ENCODE measurements at regions not wholly inside any gene's neighbourhood (a gene's known extent, or its start where the extent isn't known, plus 50 kb on each side); places are given as distances from the start of the nearest gene placed in this dataset.

DNA sequence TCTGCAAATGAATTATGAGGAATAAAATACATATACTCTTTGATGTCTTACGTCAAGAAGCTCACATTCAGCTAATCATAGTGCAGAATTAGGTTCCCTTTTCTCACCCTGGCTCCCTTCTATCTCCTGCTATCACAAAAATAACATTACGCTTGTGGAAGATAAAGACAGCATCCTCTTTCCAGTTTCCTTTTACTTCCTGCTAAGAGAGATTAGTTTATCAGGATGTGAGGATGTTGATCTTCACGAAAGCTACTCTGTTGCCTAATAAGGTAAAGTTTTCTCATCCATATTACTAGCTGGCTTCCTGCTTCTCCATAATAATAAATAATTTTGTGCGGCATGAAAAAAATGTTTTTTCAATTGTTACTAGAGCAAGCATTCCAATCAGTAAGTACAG lies 217.7 kb upstream of the DCN start:
- H3K4me1 ChIP-seq = no peaks in the 10 kb centered on the region
- no peaks in the 10 kb centered on the region for H3K36me3 ChIP-seq
- no peak overlapping the region for H3K27ac ChIP-seq
- DNase-seq = no peak
- intact Hi-C loops (cut with DNase I) = no loop called here
- no peak overlapping the region for H3K4me3 ChIP-seq
- H3K27me3 ChIP-seq (ENCODE audit: low read depth) = no peaks in the 10 kb centered on the region
- H3K9me3 ChIP-seq = no peaks in the 10 kb centered on the region
- TF ChIP-seq, protein P1, sequence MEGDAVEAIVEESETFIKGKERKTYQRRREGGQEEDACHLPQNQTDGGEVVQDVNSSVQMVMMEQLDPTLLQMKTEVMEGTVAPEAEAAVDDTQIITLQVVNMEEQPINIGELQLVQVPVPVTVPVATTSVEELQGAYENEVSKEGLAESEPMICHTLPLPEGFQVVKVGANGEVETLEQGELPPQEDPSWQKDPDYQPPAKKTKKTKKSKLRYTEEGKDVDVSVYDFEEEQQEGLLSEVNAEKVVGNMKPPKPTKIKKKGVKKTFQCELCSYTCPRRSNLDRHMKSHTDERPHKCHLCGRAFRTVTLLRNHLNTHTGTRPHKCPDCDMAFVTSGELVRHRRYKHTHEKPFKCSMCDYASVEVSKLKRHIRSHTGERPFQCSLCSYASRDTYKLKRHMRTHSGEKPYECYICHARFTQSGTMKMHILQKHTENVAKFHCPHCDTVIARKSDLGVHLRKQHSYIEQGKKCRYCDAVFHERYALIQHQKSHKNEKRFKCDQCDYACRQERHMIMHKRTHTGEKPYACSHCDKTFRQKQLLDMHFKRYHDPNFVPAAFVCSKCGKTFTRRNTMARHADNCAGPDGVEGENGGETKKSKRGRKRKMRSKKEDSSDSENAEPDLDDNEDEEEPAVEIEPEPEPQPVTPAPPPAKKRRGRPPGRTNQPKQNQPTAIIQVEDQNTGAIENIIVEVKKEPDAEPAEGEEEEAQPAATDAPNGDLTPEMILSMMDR (IDR thresholded peaks at IDR 0.05) = no peak
- ATAC-seq = no peak

DNA sequence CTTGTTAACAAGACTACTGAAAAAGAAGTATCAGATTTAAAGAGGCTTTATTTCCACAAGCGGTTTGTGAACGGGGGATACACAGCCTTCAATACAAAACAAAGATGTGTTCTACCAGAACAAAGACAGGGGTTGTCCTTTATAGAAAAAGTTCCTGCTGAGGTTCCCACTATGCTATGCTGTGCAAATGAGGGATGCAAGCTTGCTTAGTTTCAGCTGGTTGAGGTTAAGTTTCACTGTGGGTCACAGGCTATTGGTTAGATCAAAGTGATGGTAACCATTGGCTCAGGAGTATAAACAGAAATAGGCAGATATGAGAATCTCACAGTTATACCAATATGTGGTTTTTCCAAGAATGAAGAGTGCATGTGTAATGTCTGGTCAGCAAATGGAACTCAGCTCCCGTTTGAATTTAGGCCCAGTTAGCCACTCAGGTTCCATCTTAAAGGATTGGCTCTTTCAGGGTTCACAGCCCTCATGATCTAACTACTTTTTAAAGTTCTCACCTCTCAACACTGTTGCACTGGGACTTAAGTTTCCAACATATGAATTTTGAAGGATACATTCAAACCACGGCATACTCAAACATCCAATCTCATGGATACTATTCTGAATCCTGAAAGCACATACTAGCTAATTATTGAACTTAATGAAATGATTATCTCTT lies 215.4 kb upstream of the DCN start:
- H3K4me1 ChIP-seq = no peaks in the 10 kb centered on the region
- H3K27ac ChIP-seq = no peak overlapping the region
- DNase-seq = no peak
- no peaks in the 10 kb centered on the region for H3K27me3 ChIP-seq (ENCODE audit: low read depth)
- H3K4me3 ChIP-seq = no peak overlapping the region
- TF ChIP-seq, protein P1 (IDR thresholded peaks at IDR 0.05) = no peak
- no peaks in the 10 kb centered on the region for H3K9me3 ChIP-seq
- no peaks in the 10 kb centered on the region for H3K36me3 ChIP-seq
- intact Hi-C loops (cut with DNase I) = no loop called here
- no peak for ATAC-seq

DNA sequence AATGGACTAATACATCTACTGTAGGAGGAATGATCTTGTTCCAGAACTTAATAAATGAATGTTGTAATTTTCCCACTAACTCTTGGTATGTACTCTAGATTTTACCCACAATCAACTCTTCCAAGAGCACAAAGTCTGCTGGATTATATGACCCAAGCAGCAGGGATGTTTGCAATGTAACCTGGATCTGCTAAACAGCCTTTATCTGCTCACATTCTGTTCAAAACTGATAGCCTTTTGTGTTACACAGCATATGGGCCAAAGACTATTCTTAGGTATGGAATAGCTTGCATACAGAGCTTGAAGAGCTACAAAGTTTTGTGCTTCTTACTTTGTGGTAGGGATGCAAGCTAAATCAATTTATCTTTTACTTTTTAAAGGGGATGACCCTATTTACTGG lies 213.7 kb upstream of the DCN start:
- Histone ChIP-seq H3K27me3 (ENCODE audit: low read depth) (no peaks in the 10 kb centered on the region), H3K36me3 (no peaks in the 10 kb centered on the region), H3K27ac (no peak overlapping the region), H3K4me1 (no peaks in the 10 kb centered on the region), H3K4me3 (no peak overlapping the region), H3K9me3 (no peaks in the 10 kb centered on the region)
- DNase-seq (no peak), ATAC-seq (no peak)
- TF ChIP-seq, protein P1 (IDR thresholded peaks at IDR 0.05) = no peak
- intact Hi-C loops (cut with DNase I) = no loop called here

DNA sequence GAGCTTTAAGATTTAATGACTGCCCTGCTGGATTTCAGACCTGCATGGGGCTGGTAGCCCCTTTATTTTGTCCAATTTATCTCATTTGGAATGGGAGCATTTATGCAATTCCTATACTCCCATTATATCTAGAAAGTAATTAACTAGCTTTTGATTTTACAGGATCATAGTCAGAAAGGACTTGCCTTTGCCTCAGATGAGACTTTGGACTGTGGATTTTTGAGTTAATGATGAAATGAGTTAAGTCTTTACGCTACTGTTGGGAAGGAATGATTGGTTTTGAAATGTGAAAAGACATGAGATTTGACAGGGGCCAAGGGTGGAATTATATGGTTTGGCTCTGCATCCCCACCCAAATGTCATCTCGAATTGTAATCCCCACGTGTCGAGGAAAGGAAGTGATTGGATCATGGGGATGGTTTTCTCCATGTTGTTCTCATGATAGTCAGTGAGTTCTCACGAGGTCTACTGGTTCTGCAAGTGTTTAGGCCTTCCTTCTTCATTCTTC lies 213.1 kb upstream of the DCN start:
- DNase-seq (no peak), ATAC-seq (no peak)
- no peaks in the 10 kb centered on the region for H3K36me3 ChIP-seq
- H3K27ac ChIP-seq = no peak overlapping the region
- TF ChIP-seq, protein P1 (IDR thresholded peaks at IDR 0.05) = no peak
- no peak overlapping the region for H3K4me3 ChIP-seq
- no peaks in the 10 kb centered on the region for H3K4me1 ChIP-seq
- no peaks in the 10 kb centered on the region for H3K27me3 ChIP-seq (ENCODE audit: low read depth)
- H3K9me3 ChIP-seq = no peaks in the 10 kb centered on the region
- intact Hi-C loops (cut with DNase I) = no loop called here

DNA sequence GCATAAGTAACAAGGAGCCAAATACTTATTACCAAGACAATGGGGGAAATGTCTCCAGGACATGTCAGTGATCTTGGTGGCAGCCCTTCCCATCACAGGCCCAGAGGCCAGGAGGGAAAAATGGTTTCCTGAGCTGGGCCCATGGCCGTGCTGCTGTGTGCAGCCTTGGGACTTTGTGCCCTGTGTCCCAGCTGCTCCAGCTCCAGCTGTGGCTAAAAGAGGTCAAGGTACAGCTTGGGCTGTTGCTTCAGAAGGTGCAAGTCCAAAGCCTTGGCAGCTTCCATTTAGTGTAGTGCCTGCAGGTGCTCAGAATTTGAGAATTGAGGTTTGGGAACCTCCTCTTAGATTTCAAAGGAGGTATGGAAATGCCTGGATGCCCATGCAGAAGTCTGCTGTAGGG lies 212.3 kb upstream of the DCN start:
- no peaks in the 10 kb centered on the region for H3K27me3 ChIP-seq (ENCODE audit: low read depth)
- no peaks in the 10 kb centered on the region for H3K9me3 ChIP-seq
- intact Hi-C loops (cut with DNase I) = no loop called here
- DNase-seq (no peak), ATAC-seq (no peak)
- no peak overlapping the region for H3K27ac ChIP-seq
- TF ChIP-seq, protein P1 (IDR thresholded peaks at IDR 0.05) = no peak
- H3K36me3 ChIP-seq = no peaks in the 10 kb centered on the region
- H3K4me3 ChIP-seq = no peak overlapping the region
- no peaks in the 10 kb centered on the region for H3K4me1 ChIP-seq

All from lower lobe of right lung (tissue), 2 donors.